ENCODE measurements at regions not wholly inside any gene's neighbourhood (a gene's known extent, or its start where the extent isn't known, plus 50 kb on each side); places are given as distances from the start of the nearest gene placed in this dataset.
"Not testable (repeated sequence)": the region's sequence is repeated elsewhere in the genome, so short reads cannot be mapped to it uniquely, and the experiment has no call there.

- Mint-ChIP-seq H3K4me1 (ENCODE audit: low read depth) (no peaks in the 10 kb centered on the region), H3K4me3 (no peak overlapping the region), H3K27ac (no peak overlapping the region), H3K27me3 (no peaks in the 10 kb centered on the region), H3K9me3 (ENCODE audit: low read depth) (no peaks in the 10 kb centered on the region), H3K36me3 (no peaks in the 10 kb centered on the region)
Measured at GRCh38 chr13:80000684-80001509, 340.0 kb downstream of the SPRY2 start.

DNA sequence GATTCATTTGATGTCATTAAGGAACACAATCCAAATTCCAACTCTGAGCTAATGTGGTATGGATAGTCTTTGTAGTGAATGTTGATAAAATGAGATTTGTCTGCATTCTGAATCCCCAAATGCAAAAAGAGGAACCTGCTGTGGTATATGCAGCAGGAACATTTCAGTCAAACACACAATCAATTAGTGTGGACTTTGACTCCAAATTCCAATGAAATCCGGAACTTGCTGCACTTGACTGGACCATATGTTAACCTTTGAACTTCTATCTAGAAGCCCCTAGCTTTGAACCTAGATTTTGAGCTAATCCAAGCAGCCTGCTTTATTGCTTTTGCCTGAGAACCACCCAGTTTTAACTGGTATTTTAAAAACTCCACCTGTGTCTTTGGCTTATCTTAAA is 341.3 kb downstream of the SPRY2 start:
- no peak overlapping the region for H3K27ac Mint-ChIP-seq
- H3K36me3 Mint-ChIP-seq, result no peaks in the 10 kb centered on the region
- no peaks in the 10 kb centered on the region for H3K27me3 Mint-ChIP-seq
- H3K4me1 Mint-ChIP-seq (ENCODE audit: low read depth), result no peaks in the 10 kb centered on the region
- H3K9me3 Mint-ChIP-seq (ENCODE audit: low read depth), result no peaks in the 10 kb centered on the region
- H3K4me3 Mint-ChIP-seq, result no peak overlapping the region

GRCh38 chr13:79998381-79998880 is 342.5 kb downstream of the SPRY2 start:
- no peaks in the 10 kb centered on the region for H3K9me3 Mint-ChIP-seq (ENCODE audit: low read depth)
- H3K36me3 Mint-ChIP-seq, result no peaks in the 10 kb centered on the region

DNA sequence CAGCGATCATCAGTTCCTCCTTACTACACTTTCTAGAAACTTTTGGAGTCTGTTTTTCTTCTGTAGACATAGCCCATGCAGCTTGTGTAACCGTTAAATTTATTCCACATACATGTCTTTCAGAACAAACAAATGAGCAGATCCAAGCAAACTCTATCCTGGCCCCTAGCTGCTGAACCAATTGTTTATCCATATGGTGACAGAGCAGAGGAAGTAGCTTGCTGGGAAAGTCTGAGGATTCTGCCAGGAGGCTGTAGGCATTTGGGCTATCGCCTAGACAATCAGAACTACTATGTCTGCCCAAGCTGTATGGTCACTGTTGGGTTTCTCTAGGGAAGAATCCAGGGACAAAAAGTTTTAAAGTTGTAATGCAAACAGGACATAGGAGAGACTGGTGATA is 343.7 kb downstream of the SPRY2 start:
- Mint-ChIP-seq H3K27me3 (no peaks in the 10 kb centered on the region), H3K4me3 (no peak overlapping the region), H3K27ac (no peak overlapping the region), H3K36me3 (no peaks in the 10 kb centered on the region), H3K4me1 (ENCODE audit: low read depth) (no peaks in the 10 kb centered on the region), H3K9me3 (ENCODE audit: low read depth) (no peaks in the 10 kb centered on the region)

More at GRCh38 chr13:79998381-79998880, 342.5 kb downstream of the SPRY2 start:
- H3K4me1 Mint-ChIP-seq (ENCODE audit: low read depth), result no peaks in the 10 kb centered on the region
- H3K27me3 Mint-ChIP-seq, result no peaks in the 10 kb centered on the region
- no peak overlapping the region for H3K27ac Mint-ChIP-seq
- no peak overlapping the region for H3K4me3 Mint-ChIP-seq

DNA sequence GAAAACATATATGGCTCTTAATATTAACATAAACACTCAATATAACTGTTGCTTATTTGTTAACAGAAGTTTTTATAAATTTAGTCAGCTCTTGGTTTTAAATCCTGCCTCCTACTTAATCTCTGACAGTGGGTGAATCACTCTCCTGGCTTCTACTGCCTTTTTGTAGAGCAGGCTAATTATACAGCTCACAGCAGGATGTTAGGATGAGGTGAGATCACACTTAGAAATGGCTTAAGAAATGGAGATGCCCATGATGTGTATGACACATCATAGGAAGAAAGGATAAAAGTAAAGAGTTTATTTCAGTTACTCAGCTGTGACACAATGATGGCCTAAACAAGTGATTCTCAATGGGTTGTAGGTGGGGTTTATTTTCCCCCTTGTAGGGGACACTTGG is 345.6 kb downstream of the SPRY2 start:
- H3K4me1 Mint-ChIP-seq (ENCODE audit: low read depth), result no peaks in the 10 kb centered on the region
- H3K27me3 Mint-ChIP-seq, result no peaks in the 10 kb centered on the region
- H3K27ac Mint-ChIP-seq, result no peak overlapping the region
- H3K36me3 Mint-ChIP-seq, result no peaks in the 10 kb centered on the region
- H3K9me3 Mint-ChIP-seq (ENCODE audit: low read depth), result no peaks in the 10 kb centered on the region
- no peak overlapping the region for H3K4me3 Mint-ChIP-seq

DNA sequence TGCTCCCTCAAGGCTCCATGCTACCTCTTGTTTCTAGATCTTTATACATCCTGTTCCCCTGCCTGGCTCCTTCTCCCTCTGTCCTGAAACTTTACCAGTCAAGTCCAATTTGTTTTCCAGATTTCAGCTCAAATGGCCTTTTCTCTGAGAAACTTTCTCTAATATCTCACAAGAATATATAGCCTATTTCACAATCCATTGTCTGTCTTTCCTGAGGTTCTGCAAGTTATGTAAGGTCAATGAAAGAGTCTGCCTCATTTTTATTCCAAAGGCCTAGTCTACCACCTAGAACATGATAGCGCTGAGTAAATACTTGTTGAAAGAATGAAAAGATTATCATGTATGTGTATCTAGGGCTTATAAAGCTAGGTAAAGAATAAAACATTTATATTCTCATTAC is 348.8 kb downstream of the SPRY2 start:
- Mint-ChIP-seq H3K4me1 (ENCODE audit: low read depth) (no peaks in the 10 kb centered on the region), H3K4me3 (no peak overlapping the region), H3K27ac (no peak overlapping the region), H3K9me3 (ENCODE audit: low read depth) (no peaks in the 10 kb centered on the region), H3K36me3 (no peaks in the 10 kb centered on the region), H3K27me3 (no peaks in the 10 kb centered on the region)

DNA sequence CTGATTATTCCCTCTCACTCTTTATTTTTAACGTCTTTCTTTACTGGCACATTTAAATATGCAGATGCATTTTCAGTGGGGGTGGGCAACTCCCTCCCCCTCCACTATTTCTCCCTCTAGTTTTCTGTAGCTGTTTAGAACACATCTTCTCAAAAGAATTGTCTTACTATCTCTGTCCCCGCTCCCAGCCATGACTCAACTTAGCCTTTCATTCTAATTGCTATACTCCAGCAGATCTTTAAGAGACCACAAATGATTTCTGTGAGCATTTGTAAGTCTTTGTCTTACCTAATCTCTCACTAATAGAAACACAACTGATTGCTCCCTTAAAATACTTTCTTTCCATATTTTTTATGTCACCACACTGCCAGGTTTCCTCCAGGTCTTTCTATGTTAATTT is 350.9 kb downstream of the SPRY2 start:
- Mint-ChIP-seq H3K27me3 (no peaks in the 10 kb centered on the region), H3K4me1 (ENCODE audit: low read depth) (no peaks in the 10 kb centered on the region), H3K36me3 (no peaks in the 10 kb centered on the region), H3K27ac (no peak overlapping the region), H3K9me3 (ENCODE audit: low read depth) (no peaks in the 10 kb centered on the region), H3K4me3 (no peak overlapping the region)

GRCh38 chr13:79989217-79989661 is 351.7 kb downstream of the SPRY2 start:
- Mint-ChIP-seq H3K27me3 (no peaks in the 10 kb centered on the region), H3K36me3 (no peaks in the 10 kb centered on the region), H3K27ac (no peak overlapping the region), H3K4me3 (no peak overlapping the region), H3K4me1 (ENCODE audit: low read depth) (no peaks in the 10 kb centered on the region), H3K9me3 (ENCODE audit: low read depth) (no peaks in the 10 kb centered on the region)

DNA sequence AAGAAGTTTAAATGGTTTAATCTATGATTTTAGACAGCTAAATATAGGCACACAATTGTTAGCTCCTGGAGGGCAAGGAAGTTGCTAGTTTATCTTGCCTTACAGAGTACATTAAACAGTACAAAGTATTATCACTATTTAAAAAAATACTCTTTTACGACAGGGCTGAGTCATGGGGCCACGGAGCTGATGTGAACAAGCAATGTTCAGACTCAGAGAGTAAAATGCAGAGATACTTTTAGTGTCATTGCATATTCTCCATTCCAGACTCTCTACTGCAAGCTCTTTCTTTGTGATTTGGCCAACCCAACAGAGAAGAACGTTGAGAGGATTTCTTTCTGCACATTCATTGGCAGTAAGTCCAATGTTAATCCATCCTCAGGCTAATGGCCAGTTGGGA is 352.4 kb downstream of the SPRY2 start:
- no peaks in the 10 kb centered on the region for H3K36me3 Mint-ChIP-seq
- no peaks in the 10 kb centered on the region for H3K9me3 Mint-ChIP-seq (ENCODE audit: low read depth)
- H3K27me3 Mint-ChIP-seq, result no peaks in the 10 kb centered on the region
- no peak overlapping the region for H3K27ac Mint-ChIP-seq
- H3K4me1 Mint-ChIP-seq (ENCODE audit: low read depth), result no peaks in the 10 kb centered on the region
- no peak overlapping the region for H3K4me3 Mint-ChIP-seq

DNA sequence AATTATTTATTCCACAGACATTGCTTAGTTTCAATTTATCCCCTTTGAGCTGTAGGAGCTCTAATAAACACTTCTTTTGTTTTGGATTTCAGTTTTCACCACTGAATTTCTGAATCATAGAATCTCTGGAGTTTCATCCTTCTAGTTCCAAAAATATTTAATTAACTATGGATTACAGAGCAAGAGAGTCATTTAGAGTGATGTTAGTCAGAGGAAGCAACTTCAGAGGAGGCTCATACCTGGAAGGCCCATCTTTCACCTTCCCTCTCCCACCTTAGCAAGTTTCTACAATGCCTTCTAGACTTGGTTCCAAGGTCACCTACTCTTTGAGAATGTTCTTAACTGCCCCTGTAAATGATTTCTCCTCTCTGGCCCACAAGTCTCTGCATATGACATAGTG is 353.2 kb downstream of the SPRY2 start:
- H3K36me3 Mint-ChIP-seq, result no peaks in the 10 kb centered on the region
- no peaks in the 10 kb centered on the region for H3K9me3 Mint-ChIP-seq (ENCODE audit: low read depth)
- no peaks in the 10 kb centered on the region for H3K27me3 Mint-ChIP-seq
- H3K4me1 Mint-ChIP-seq (ENCODE audit: low read depth), result no peaks in the 10 kb centered on the region
- H3K4me3 Mint-ChIP-seq, result no peak overlapping the region
- H3K27ac Mint-ChIP-seq, result no peak overlapping the region

DNA sequence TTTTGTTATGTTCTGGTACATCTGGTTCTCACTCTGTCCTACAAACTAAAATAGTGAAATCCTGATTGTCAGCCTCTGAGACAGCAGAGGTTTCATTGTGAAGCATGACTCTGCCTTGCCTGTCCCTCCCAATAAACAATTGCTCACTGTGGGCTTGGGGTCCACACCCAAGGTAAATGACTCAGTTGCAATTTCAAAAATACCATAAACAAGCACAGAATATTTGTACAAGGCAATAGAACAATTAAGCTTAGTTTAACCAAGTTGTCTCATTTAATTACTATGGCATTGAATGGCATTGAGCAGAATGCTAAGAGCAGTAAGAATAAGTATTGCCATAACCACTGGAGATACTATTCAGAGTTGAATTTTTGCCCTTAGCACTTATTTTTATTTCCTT is 353.6 kb downstream of the SPRY2 start:
- H3K36me3 Mint-ChIP-seq, result no peaks in the 10 kb centered on the region
- H3K27me3 Mint-ChIP-seq, result no peaks in the 10 kb centered on the region
- H3K4me3 Mint-ChIP-seq, result no peak overlapping the region
- H3K4me1 Mint-ChIP-seq (ENCODE audit: low read depth), result no peaks in the 10 kb centered on the region
- H3K27ac Mint-ChIP-seq, result no peak overlapping the region
- H3K9me3 Mint-ChIP-seq (ENCODE audit: low read depth), result peaks cover 2% of the 10 kb centered on the region

DNA sequence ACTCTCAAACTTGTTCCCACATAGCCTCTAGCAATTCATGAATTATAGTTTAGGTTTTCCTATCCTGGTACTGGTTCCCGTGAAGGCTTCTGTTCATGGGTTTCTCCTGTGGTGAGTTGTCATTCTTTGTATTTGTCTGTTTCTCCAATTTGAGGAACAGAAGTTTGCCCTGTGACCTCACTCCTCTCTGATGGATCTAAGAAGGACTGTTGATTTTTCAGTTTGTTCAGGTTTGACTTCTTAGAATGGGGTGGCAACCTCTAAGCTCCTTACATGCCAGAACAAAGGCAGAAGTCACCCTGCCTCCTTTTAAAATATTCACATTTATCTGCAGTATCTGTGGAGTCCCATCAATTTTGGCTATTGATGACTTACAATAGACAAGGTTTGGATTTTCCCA is 354.0 kb downstream of the SPRY2 start:
- H3K27ac Mint-ChIP-seq, result no peak overlapping the region
- no peaks in the 10 kb centered on the region for H3K36me3 Mint-ChIP-seq
- H3K4me3 Mint-ChIP-seq, result no peak overlapping the region

GRCh38 chr13:79974935-79975650 is 365.8 kb downstream of the SPRY2 start:
- peaks cover 16% of the 10 kb centered on the region for H3K9me3 Mint-ChIP-seq (ENCODE audit: low read depth)
- H3K27me3 Mint-ChIP-seq; H3K4me3 Mint-ChIP-seq; H3K36me3 Mint-ChIP-seq; H3K27ac Mint-ChIP-seq; H3K4me1 Mint-ChIP-seq (ENCODE audit: low read depth): not testable (repeated sequence)

More for the DNA sequence above, 354.0 kb downstream of the SPRY2 start:
- H3K4me1 Mint-ChIP-seq (ENCODE audit: low read depth), result no peaks in the 10 kb centered on the region
- H3K9me3 Mint-ChIP-seq (ENCODE audit: low read depth), result peaks cover 3% of the 10 kb centered on the region
- H3K27me3 Mint-ChIP-seq, result no peaks in the 10 kb centered on the region

- Mint-ChIP-seq H3K4me3 (no peak overlapping the region), H3K27ac (no peak overlapping the region), H3K27me3 (no peaks in the 10 kb centered on the region), H3K9me3 (ENCODE audit: low read depth) (peaks cover 12% of the 10 kb centered on the region), H3K36me3 (no peaks in the 10 kb centered on the region), H3K4me1 (ENCODE audit: low read depth) (no peaks in the 10 kb centered on the region)
Measured at GRCh38 chr13:79973533-79973963, 367.4 kb downstream of the SPRY2 start.

GRCh38 chr13:79972066-79972569 is 368.8 kb downstream of the SPRY2 start:
- Mint-ChIP-seq H3K9me3 (ENCODE audit: low read depth) (peaks cover 10% of the 10 kb centered on the region), H3K4me1 (ENCODE audit: low read depth) (no peaks in the 10 kb centered on the region), H3K27ac (no peak overlapping the region), H3K4me3 (no peak overlapping the region), H3K27me3 (no peaks in the 10 kb centered on the region), H3K36me3 (no peaks in the 10 kb centered on the region)

Measured in activated naive CD8-positive, alpha-beta T cell (primary cell).